ENCODE measurements at regions not wholly inside any gene's neighbourhood (a gene's known extent, or its start where the extent isn't known, plus 50 kb on each side); places are given as distances from the start of the nearest gene placed in this dataset.

- no peak for TF ChIP-seq MAX (IDR thresholded peaks at IDR 0.05)
- no peak for TF ChIP-seq CTCF (IDR thresholded peaks at IDR 0.05; ENCODE audit: low read depth, low read length, missing input control)
- TF ChIP-seq REST (IDR thresholded peaks at IDR 0.05), result no peak
These were observed 79.9 kb downstream of the GTPBP8 start for GRCh38 chr3:113070681-113071113.
